Progenitor cell of endocrine pancreas (in vitro differentiated cells): ENCODE measurements at regions not wholly inside any gene's neighbourhood (a gene's known extent, or its start where the extent isn't known, plus 50 kb on each side); places are given as distances from the start of the nearest gene placed in this dataset.

Experiments
- DNase-seq: peaks from one replicate; pipeline ENCODE4 v3.0.0; 2021; ENCODE audit warnings: low spot score; ENCODE audit not compliant: unreplicated experiment
- H3K27ac Mint-ChIP-seq: 2 replicates; pipeline ENCODE4 v1.8.0; 2021; ENCODE audit warnings: mild to moderate bottlenecking, moderate library complexity, mixed read lengths
- H3K27me3 Mint-ChIP-seq: 2 replicates; pipeline ENCODE4 v1.8.0; 2021; ENCODE audit warnings: mixed read lengths
- H3K36me3 Mint-ChIP-seq: 2 replicates; pipeline ENCODE4 v1.8.0; 2022; ENCODE audit warnings: mixed read lengths; ENCODE audit not compliant: insufficient read depth
- H3K4me1 Mint-ChIP-seq: 2 replicates; pipeline ENCODE4 v1.8.0; 2021; ENCODE audit warnings: low read depth, mixed read lengths
- H3K4me3 Mint-ChIP-seq: 2 replicates; pipeline ENCODE4 v1.8.0; 2021; ENCODE audit warnings: low read depth, mild to moderate bottlenecking, moderate library complexity, mixed read lengths
- H3K9me3 Mint-ChIP-seq: 2 replicates; pipeline ENCODE4 v1.8.0; 2021; ENCODE audit warnings: low read depth, mixed read lengths
- TF ChIP-seq, protein P1 (sequence below): fragments of 200-600 bp; sonication (generic); IDR thresholded peaks from one replicate; pipeline ENCODE4 v1.5.0; 2021; ENCODE audit warnings: antibody characterized with exemption, mild to moderate bottlenecking; ENCODE audit not compliant: unreplicated experiment

DNA sequence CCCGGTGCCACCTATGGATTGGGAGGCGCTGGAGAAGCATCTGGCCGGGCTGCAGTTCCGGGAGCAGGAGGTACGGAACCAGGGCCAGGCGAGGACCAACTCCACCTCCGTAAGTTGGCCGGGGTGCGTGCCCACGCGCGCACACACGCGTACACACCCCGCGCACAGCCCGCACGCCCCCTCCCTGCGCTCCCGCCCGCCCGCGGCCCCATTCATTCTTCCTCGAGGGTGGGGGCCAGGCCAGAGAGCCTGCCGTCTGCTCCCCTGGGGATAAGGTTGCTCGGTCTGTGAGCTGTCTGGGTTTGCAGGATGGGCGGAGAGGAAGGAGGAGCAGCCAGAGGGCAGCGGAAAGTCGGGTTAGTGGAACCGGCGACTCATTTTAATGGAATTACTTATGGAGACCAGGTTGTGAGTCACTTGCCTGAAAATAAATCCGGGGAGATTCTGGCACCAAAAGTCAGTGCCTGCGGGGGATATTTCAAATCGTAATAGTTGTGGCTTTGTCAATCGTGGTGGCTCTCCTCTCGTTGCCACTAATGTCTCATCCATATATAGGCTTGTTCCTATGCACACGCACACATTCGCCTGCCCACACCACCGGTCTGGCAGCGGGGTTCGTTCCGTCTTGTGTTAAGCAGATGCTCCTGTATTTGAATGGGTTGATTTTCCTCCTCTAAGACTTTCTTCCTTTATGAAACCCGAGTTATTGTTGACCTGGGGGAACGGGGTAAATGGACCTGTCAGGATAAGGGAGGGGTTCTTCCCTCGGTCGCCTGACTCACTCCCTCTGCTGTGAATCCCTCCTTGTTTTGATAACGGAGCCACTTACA lies 223.4 kb upstream of the IL12A start:
- Mint-ChIP-seq H3K9me3 (no peaks in the 10 kb centered on the region), H3K36me3 (no peaks in the 10 kb centered on the region), H3K27ac (peak overlapping the region; percentile 30), H3K4me3 (peak overlapping the region; percentile 72), H3K4me1 (peaks cover 16% of the 10 kb centered on the region), H3K27me3 (peaks cover 50% of the 10 kb centered on the region)
- TF ChIP-seq, protein P1, sequence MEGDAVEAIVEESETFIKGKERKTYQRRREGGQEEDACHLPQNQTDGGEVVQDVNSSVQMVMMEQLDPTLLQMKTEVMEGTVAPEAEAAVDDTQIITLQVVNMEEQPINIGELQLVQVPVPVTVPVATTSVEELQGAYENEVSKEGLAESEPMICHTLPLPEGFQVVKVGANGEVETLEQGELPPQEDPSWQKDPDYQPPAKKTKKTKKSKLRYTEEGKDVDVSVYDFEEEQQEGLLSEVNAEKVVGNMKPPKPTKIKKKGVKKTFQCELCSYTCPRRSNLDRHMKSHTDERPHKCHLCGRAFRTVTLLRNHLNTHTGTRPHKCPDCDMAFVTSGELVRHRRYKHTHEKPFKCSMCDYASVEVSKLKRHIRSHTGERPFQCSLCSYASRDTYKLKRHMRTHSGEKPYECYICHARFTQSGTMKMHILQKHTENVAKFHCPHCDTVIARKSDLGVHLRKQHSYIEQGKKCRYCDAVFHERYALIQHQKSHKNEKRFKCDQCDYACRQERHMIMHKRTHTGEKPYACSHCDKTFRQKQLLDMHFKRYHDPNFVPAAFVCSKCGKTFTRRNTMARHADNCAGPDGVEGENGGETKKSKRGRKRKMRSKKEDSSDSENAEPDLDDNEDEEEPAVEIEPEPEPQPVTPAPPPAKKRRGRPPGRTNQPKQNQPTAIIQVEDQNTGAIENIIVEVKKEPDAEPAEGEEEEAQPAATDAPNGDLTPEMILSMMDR: no peak
- DNase-seq: peak; percentile 15

DNA sequence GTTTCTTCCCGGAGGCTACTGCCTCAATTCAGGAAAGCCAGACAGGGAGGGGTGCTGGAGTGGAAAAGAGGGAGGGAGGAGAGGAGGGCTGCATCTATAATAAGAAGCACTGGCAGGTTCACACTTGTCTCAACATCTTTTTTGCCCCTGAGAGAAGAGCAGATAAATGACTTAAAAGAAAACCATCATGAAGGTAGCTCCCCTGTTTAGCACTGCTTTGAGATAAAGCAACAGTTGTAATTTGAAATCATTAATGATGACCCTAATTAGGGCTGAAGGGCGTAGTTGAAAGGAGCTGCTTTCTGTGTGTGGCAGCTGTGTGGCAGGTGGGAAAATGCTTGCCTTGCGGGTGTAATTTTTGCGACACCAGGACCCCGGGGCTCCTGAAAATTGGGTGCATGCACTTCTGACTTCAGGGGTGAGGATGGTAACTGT lies 222.8 kb upstream of the IL12A start:
- no peak for DNase-seq
- Mint-ChIP-seq H3K9me3 (no peaks in the 10 kb centered on the region), H3K4me1 (peaks cover 15% of the 10 kb centered on the region), H3K27me3 (peaks cover 48% of the 10 kb centered on the region), H3K36me3 (no peaks in the 10 kb centered on the region), H3K27ac (no peak overlapping the region), H3K4me3 (peak overlapping the region; percentile 72)
- TF ChIP-seq, protein P1: no peak

DNA sequence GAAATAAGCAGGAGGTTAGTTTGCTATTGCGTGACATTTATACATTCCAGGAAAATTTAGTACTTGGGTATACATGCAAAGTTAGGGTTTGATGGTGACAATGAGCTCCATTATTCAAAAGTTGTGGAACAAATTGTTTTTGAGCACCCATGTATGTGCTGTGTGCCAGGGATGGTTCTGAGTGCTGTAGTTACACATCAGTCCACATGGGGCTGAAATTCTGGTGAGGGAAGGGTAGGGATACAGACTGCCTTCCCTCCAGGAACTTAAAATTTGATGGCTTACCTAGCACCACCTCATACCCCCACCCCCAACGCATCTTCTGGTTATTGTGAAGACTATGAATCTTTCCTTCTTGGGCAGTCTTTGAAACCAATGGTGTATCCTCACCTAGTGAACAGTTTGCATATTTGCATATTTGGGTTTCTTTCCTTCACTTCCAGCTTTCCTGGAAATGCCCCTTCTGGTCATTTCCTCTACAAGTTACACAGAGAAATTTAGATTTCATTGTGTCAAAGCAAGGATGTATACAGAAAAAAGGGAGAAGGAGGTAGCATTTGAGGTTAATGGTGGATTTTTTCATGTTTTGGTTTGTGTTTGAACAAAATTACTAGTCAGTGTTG lies 222.0 kb upstream of the IL12A start:
- no peaks in the 10 kb centered on the region for H3K9me3 Mint-ChIP-seq
- TF ChIP-seq, protein P1: peak; percentile 55
- H3K27ac Mint-ChIP-seq: no peak overlapping the region
- no peak overlapping the region for H3K4me3 Mint-ChIP-seq
- H3K4me1 Mint-ChIP-seq: peaks cover 10% of the 10 kb centered on the region
- peaks cover 46% of the 10 kb centered on the region for H3K27me3 Mint-ChIP-seq
- no peak for DNase-seq
- no peaks in the 10 kb centered on the region for H3K36me3 Mint-ChIP-seq

DNA sequence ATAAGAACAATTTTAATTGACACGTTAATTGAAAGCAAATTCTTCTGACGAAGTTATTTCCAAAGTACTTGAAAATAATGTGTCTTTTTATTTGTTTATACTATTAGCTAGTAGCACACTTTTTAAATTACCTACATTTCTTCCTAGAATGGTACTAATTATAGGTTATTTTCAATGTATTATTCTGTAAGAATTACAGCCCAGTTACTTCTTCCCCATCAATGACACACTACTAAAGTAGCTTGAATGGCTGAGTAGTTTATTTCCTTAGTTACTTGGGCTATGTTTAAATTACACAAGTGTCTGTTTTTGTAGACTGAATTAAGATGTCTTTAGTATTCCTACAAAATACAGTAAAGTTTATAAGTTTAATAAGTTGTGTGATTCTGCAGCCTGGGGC lies 217.6 kb upstream of the IL12A start:
- H3K27me3 Mint-ChIP-seq: peaks cover 31% of the 10 kb centered on the region

DNA sequence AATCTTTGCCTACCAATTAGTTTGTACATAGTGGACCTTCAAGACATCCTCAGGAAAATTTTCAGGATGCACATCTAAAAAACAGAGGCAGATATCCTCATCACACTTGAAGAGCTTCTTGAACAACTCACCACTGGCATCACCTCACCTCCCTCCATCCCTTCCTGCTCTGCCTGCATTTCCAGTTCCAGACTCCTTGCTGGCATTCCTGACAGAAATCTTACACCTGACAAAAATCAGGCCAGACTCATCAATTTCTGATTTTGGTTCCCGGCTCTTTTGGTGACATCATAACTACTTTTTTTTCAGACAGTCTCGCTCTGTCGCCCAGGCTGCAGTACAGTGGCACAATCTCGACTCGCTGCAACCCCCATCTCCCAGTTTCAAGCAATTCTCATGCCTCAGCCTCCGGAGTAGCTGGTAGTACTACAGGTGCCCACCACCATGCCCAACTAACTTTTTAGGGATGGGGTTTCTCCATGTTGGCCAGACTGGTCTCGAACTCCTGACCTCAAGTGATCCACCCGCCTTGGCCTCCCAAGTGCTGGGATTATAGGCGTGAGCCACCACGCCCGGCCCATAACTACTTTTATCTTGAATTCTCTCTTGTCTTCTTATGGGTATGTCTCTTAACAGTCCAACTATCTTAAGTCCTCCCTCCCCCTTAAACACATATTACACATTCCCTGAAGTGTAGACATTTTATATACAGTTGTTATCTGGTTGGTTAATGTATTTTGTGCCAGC lies 216.6 kb upstream of the IL12A start:
- peaks cover 3% of the 10 kb centered on the region for H3K4me1 Mint-ChIP-seq
- H3K36me3 Mint-ChIP-seq: no peaks in the 10 kb centered on the region
- TF ChIP-seq, protein P1: no peak
- H3K27ac Mint-ChIP-seq: no peak overlapping the region
- no peaks in the 10 kb centered on the region for H3K9me3 Mint-ChIP-seq
- no peak overlapping the region for H3K4me3 Mint-ChIP-seq
- peaks cover 25% of the 10 kb centered on the region for H3K27me3 Mint-ChIP-seq
- DNase-seq: no peak

More for the DNA sequence above, 217.6 kb upstream of the IL12A start:
- H3K4me3 Mint-ChIP-seq: no peak overlapping the region
- no peaks in the 10 kb centered on the region for H3K9me3 Mint-ChIP-seq
- H3K27ac Mint-ChIP-seq: no peak overlapping the region
- TF ChIP-seq, protein P1: no peak
- no peak for DNase-seq
- no peaks in the 10 kb centered on the region for H3K36me3 Mint-ChIP-seq
- peaks cover 3% of the 10 kb centered on the region for H3K4me1 Mint-ChIP-seq
